ENCODE measurements at regions not wholly inside any gene's neighbourhood (a gene's known extent, or its start where the extent isn't known, plus 50 kb on each side); places are given as distances from the start of the nearest gene placed in this dataset.

GRCh38 chr20:11989018-11989771 is 71.5 kb downstream of the BTBD3 start:
- Histone ChIP-seq H3K4me1 (ENCODE audit: control insufficient read depth, insufficient read depth, low read length) (no peaks in the 10 kb centered on the region), H3K27ac (ENCODE audit: extremely low read depth, low read depth, low read length) (no peak overlapping the region), H3K4me3 (ENCODE audit: low read depth, low read length) (no peak overlapping the region), H3K36me3 (ENCODE audit: control insufficient read depth in 2 of 2, insufficient read depth in 1 of 2, low read length in 2 of 2) (no peaks in the 10 kb centered on the region), H3K9me3 (ENCODE audit: control insufficient read depth, insufficient read depth, low read depth, low read length) (no peaks in the 10 kb centered on the region)
- ChIA-PET POLR2A (no interaction called here), CTCF (interaction anchor here (0.8 kb wide), 1 partner anchor 723 kb away, joined by 3 read pairs; no protein-coding TSS in a partner anchor)
- TF ChIP-seq HOXA7 (CRISPR knock-in tag; IDR thresholded peaks at IDR 0.05; ENCODE audit: borderline replicate concordance): no peak

GRCh38 chr20:11992426-11992825 is 74.7 kb downstream of the BTBD3 start:
- H3K9me3 ChIP-seq (ENCODE audit: control insufficient read depth, insufficient read depth, low read depth, low read length): no peaks in the 10 kb centered on the region
- H3K27ac ChIP-seq (ENCODE audit: extremely low read depth, low read depth, low read length): no peak overlapping the region
- POLR2A ChIA-PET: no interaction called here
- H3K4me1 ChIP-seq (ENCODE audit: control insufficient read depth, insufficient read depth, low read length): no peaks in the 10 kb centered on the region
- no peaks in the 10 kb centered on the region for H3K36me3 ChIP-seq (ENCODE audit: control insufficient read depth in 2 of 2, insufficient read depth in 1 of 2, low read length in 2 of 2)
- CTCF ChIA-PET: no interaction called here
- no peak for TF ChIP-seq BCL11A (tag by site-specific recombination; IDR thresholded peaks at IDR 0.05; ENCODE audit: low read depth)
- TF ChIP-seq ZNF785 (tag by site-specific recombination; IDR thresholded peaks at IDR 0.05): no peak
- no peak for TF ChIP-seq TCF7L2 (IDR thresholded peaks at IDR 0.05; ENCODE audit: borderline replicate concordance, low read depth, low read length)
- no peak for TF ChIP-seq ZFP3 (tag by site-specific recombination; IDR thresholded peaks at IDR 0.05; ENCODE audit: low read depth)
- no peak for TF ChIP-seq KLF9 (tag by site-specific recombination; IDR thresholded peaks at IDR 0.05; ENCODE audit: low read depth)
- no peak for TF ChIP-seq GLIS1 (tag by site-specific recombination; IDR thresholded peaks at IDR 0.05)
- TF ChIP-seq PATZ1 (tag by site-specific recombination; IDR thresholded peaks at IDR 0.05): no peak
- TF ChIP-seq BCL6B (tag by site-specific recombination; IDR thresholded peaks at IDR 0.05): no peak
- TF ChIP-seq ZBTB21 (tag by site-specific recombination; IDR thresholded peaks at IDR 0.05): no peak
- no peak for TF ChIP-seq ZNF184 (tag by site-specific recombination; IDR thresholded peaks at IDR 0.05)
- no peak for TF ChIP-seq ZBTB49 (tag by site-specific recombination; IDR thresholded peaks at IDR 0.05; ENCODE audit: low read depth)
- TF ChIP-seq ZNF585B (tag by site-specific recombination; IDR thresholded peaks at IDR 0.05): no peak
- no peak for TF ChIP-seq ZNF513 (tag by site-specific recombination; IDR thresholded peaks at IDR 0.05)
- no peak for TF ChIP-seq HOXA7 (CRISPR knock-in tag; IDR thresholded peaks at IDR 0.05; ENCODE audit: borderline replicate concordance)
- no peak for TF ChIP-seq ZNF302 (tag by site-specific recombination; IDR thresholded peaks at IDR 0.05; ENCODE audit: low read depth)
- no peak for TF ChIP-seq ZNF266 (tag by site-specific recombination; IDR thresholded peaks at IDR 0.05; ENCODE audit: low read depth)
- no peak overlapping the region for H3K4me3 ChIP-seq (ENCODE audit: low read depth, low read length)
